ENCODE measurements at regions not wholly inside any gene's neighbourhood (a gene's known extent, or its start where the extent isn't known, plus 50 kb on each side); places are given as distances from the start of the nearest gene placed in this dataset.

GRCh38 chr9:12628546-12628945, 64.6 kb upstream of the TYRP1 start:
- Histone ChIP-seq H3K56ac (ENCODE audit: extremely low read depth, insufficient read depth, low read length) (no peak overlapping the region), H3K4me1 (ENCODE audit: control insufficient read depth, insufficient read depth, low read length) (no peaks in the 10 kb centered on the region), H4K20me1 (ENCODE audit: insufficient read depth, low read length) (no peaks in the 10 kb centered on the region), H4K8ac (ENCODE audit: low read depth in 2 of 2, low read length in 2 of 2) (no peak overlapping the region), H3K4me2 (ENCODE audit: low read depth, low read length) (no peak overlapping the region), H3K9me1 (ENCODE audit: insufficient read depth, low read length) (no peaks in the 10 kb centered on the region), H3K27ac (ENCODE audit: insufficient read depth, low read length) (no peak overlapping the region), H2BK120ac (ENCODE audit: low read depth, low read length) (no peak overlapping the region), H2BK20ac (ENCODE audit: low read depth, low read length) (no peak overlapping the region), H2BK5ac (ENCODE audit: low read depth, low read length, poor library complexity, severe bottlenecking) (no peak overlapping the region), H3K36me3 (ENCODE audit: control insufficient read depth, insufficient read depth, low read length) (no peaks in the 10 kb centered on the region), H4K5ac (ENCODE audit: low read depth, low read length) (no peak overlapping the region), H3K4me3 (ENCODE audit: insufficient read depth, low read depth, low read length) (no peak overlapping the region), H2AK9ac (replicated peaks; ENCODE audit: low read depth, low read length, poor library complexity) (no peak overlapping the region), H3K27me3 (ENCODE audit: control insufficient read depth, insufficient read depth, low read length) (no peaks in the 10 kb centered on the region), H2AFZ (replicated peaks; ENCODE audit: low read length, poor library complexity) (no peak overlapping the region), H3K23ac (ENCODE audit: low read depth, low read length) (no peak overlapping the region), H2AK5ac (ENCODE audit: low read depth, low read length) (no peak overlapping the region), H3K4ac (ENCODE audit: low read depth, low read length) (no peak overlapping the region), H2BK15ac (ENCODE audit: low read depth, low read length) (no peak overlapping the region), H4K91ac (ENCODE audit: insufficient read depth, low read depth, low read length) (no peak overlapping the region), H3K14ac (replicated peaks; ENCODE audit: low read depth, low read length) (no peak overlapping the region), H3K9me3 (ENCODE audit: control insufficient read depth, insufficient read depth, low read length) (no peaks in the 10 kb centered on the region), H3K79me1 (ENCODE audit: low read depth in 1 of 2, low read length in 2 of 2) (no peaks in the 10 kb centered on the region), H3K18ac (ENCODE audit: low read depth, low read length) (no peak overlapping the region), H3K9ac (ENCODE audit: low read depth, low read length) (no peak overlapping the region)
- ATAC-seq (ENCODE audit: low read depth) (no peak), DNase-seq (no peak)
- dilution Hi-C loops (cut with HindIII; ENCODE audit: low sequenced_read_pairs, unreplicated experiment) = no loop called here
- ChIA-PET POLR2A (ENCODE audit: unreplicated experiment) (no interaction called here), CTCF (no interaction called here)
- no CpG with 5 or more reads among the region's 1 CpG for WGBS, 2 experiments (ENCODE audit: extremely low coverage in 2 of 2, insufficient read length in 1 of 2)
- TF ChIP-seq SMC3 (IDR thresholded peaks at IDR 0.05; ENCODE audit: low read depth, low read length) = no peak
- TF ChIP-seq USF2 (IDR thresholded peaks at IDR 0.05; ENCODE audit: low read depth, low read length) = no peak
- TF ChIP-seq RFX5 (IDR thresholded peaks at IDR 0.05; ENCODE audit: low read depth, low read length) = no peak
- TF ChIP-seq MXI1 (IDR thresholded peaks at IDR 0.05; ENCODE audit: borderline replicate concordance, low read depth, low read length) = no peak
- TF ChIP-seq RCOR1 (IDR thresholded peaks at IDR 0.05; ENCODE audit: insufficient replicate concordance, low read length) = no peak
- TF ChIP-seq CHD1 (IDR thresholded peaks at IDR 0.05; ENCODE audit: low read depth, low read length) = no peak
- BruUV-seq (replicated peaks) = no TSS peak
- intact Hi-C loops (cut with micrococcal nuclease) = no loop called here
- in situ Hi-C loops (cut with MboI; ENCODE audit: low sequenced_read_pairs) = no loop called here

Measured in IMR-90 (cell line).